ENCODE measurements at regions not wholly inside any gene's neighbourhood (a gene's known extent, or its start where the extent isn't known, plus 50 kb on each side); places are given as distances from the start of the nearest gene placed in this dataset.

DNA sequence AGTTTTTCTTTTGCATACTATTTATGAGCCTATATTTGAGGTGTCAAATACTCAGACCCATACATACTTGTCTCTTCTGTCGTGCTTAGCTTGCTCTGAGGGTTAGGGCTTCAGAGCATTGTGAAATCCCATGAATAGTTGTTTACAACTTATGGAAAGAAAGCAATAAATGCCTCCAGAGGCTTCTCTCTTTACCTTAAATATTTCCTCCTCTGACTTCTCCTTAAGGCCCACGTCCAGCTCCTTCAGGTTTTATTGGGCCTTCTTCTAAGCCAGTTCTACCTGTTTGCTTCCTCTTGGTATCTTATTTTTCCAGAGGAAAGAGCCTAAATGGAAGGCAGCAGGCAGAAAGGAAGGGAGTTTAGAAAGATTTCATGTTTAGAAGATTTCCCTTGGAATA lies 218.6 kb downstream of the SPTSSA start (continued):
- no peak for TF ChIP-seq ZNF778 (CRISPR knock-in tag; IDR thresholded peaks at IDR 0.05)
- TF ChIP-seq, protein P1, sequence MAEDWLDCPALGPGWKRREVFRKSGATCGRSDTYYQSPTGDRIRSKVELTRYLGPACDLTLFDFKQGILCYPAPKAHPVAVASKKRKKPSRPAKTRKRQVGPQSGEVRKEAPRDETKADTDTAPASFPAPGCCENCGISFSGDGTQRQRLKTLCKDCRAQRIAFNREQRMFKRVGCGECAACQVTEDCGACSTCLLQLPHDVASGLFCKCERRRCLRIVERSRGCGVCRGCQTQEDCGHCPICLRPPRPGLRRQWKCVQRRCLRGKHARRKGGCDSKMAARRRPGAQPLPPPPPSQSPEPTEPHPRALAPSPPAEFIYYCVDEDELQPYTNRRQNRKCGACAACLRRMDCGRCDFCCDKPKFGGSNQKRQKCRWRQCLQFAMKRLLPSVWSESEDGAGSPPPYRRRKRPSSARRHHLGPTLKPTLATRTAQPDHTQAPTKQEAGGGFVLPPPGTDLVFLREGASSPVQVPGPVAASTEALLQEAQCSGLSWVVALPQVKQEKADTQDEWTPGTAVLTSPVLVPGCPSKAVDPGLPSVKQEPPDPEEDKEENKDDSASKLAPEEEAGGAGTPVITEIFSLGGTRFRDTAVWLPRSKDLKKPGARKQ (CRISPR knock-in tag; IDR thresholded peaks at IDR 0.05): no peak

DNA sequence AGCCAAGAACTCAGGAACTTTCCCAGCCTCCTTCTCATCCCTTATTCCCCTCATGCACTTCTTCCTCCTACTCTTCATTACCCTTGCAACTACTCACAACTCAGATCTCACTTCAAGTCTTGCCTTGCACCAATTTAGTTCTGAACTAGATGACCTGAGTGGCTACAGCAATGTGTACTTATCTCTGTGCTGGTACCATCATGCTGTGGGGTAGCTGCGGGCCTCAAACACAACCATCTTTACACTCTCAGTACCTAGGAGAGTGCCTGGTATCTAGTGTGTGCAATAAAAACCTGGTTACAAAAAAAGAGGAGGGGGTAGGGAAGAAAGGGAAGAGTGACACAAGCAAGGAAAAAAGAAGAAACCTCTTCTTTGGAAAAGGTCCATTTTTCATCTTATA lies 219.0 kb downstream of the SPTSSA start:
- WGBS (ENCODE audit: insufficient coverage, low coverage, missing lambda C conversion rate): 0% methylated on average over 1 of the region's 1 CpG
- H3K36me3 ChIP-seq (ENCODE audit: control insufficient read depth, insufficient read depth, low read length): no peaks in the 10 kb centered on the region
- ChIA-PET POLR2A (interaction anchor here (1.0 kb wide), 1 partner anchor 19 kb away, joined by 3 read pairs; no protein-coding TSS in a partner anchor), CTCF (ENCODE audit: low intra/inter-chr PET ratio) (no interaction called here)
- H3K79me2 ChIP-seq (ENCODE audit: control insufficient read depth, insufficient read depth, low read length): no peaks in the 10 kb centered on the region
- H3K4me3 ChIP-seq: no peak overlapping the region
- H4K20me1 ChIP-seq (replicated peaks; ENCODE audit: control insufficient read depth, insufficient read depth, low read length): no peaks in the 10 kb centered on the region
- no peak overlapping the region for H2AFZ ChIP-seq (ENCODE audit: low read depth, low read length)
- TF ChIP-seq ZNF41 (CRISPR knock-in tag; conservative IDR thresholded peaks at IDR 0.05) (no peak), ZNF830 (CRISPR knock-in tag; IDR thresholded peaks at IDR 0.05) (no peak), ZNF263 (CRISPR knock-in tag; IDR thresholded peaks at IDR 0.05; ENCODE audit: borderline replicate concordance) (no peak), KAT7 (CRISPR knock-in tag; IDR thresholded peaks at IDR 0.05; ENCODE audit: borderline replicate concordance) (no peak), DMBX1 (CRISPR knock-in tag; IDR thresholded peaks at IDR 0.05; ENCODE audit: borderline replicate concordance) (no peak), EZH2 (IDR thresholded peaks at IDR 0.05; ENCODE audit: borderline replicate concordance, low read depth, low read length) (no peak)
- TF ChIP-seq, protein P2, sequence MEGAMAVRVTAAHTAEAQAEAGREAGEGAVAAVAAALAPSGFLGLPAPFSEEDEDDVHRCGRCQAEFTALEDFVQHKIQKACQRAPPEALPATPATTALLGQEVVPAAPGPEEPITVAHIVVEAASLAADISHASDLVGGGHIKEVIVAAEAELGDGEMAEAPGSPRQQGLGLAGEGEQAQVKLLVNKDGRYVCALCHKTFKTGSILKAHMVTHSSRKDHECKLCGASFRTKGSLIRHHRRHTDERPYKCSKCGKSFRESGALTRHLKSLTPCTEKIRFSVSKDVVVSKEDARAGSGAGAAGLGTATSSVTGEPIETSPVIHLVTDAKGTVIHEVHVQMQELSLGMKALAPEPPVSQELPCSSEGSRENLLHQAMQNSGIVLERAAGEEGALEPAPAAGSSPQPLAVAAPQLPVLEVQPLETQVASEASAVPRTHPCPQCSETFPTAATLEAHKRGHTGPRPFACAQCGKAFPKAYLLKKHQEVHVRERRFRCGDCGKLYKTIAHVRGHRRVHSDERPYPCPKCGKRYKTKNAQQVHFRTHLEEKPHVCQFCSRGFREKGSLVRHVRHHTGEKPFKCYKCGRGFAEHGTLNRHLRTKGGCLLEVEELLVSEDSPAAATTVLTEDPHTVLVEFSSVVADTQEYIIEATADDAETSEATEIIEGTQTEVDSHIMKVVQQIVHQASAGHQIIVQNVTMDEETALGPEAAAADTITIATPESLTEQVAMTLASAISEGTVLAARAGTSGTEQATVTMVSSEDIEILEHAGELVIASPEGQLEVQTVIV (CRISPR knock-in tag; IDR thresholded peaks at IDR 0.05; ENCODE audit: borderline replicate concordance): no peak
- ATAC-seq (no peak), FAIRE-seq (no peak), DNase-seq (ENCODE audit: extremely low read depth in 1 of 4, low spot score in 3 of 4) (no peak)
- H3K27me3 ChIP-seq (ENCODE audit: control insufficient read depth in 2 of 2, insufficient read depth in 2 of 2, low read length in 2 of 2): no peaks in the 10 kb centered on the region
- intact Hi-C loops (cut with micrococcal nuclease) (no loop called here), in situ Hi-C loops (cut with MboI) (no loop called here)
- no peaks in the 10 kb centered on the region for H3K9me3 ChIP-seq (replicated peaks; ENCODE audit: control insufficient read depth, insufficient read depth, low read depth, low read length)
- H3K27ac ChIP-seq (ENCODE audit: extremely low read depth, low read depth, low read length): no peak overlapping the region
- no TSS peak for BruUV-seq (replicated peaks)
- H3K9me1 ChIP-seq (ENCODE audit: control insufficient read depth, insufficient read depth, low read length): no peaks in the 10 kb centered on the region
- no peak overlapping the region for H3K4me2 ChIP-seq (ENCODE audit: insufficient read depth, low read length)
- no peak overlapping the region for H3K9ac ChIP-seq (ENCODE audit: insufficient read depth in 1 of 2, low read depth in 2 of 2, low read length in 2 of 2)
- H3K4me1 ChIP-seq (replicated peaks in 1 of 2; ENCODE audit: control insufficient read depth in 2 of 2, insufficient read depth in 2 of 2, low read length in 2 of 2): no peaks in the 10 kb centered on the region

All from K562 (cell line).